OCI-LY3 (cell line): ENCODE measurements at regions not wholly inside any gene's neighbourhood (a gene's known extent, or its start where the extent isn't known, plus 50 kb on each side); places are given as distances from the start of the nearest gene placed in this dataset.

Source experiments
- H2AFZ ChIP-seq: fragments of 200-600, 300-600 bp; shearing (Covaris generic); 2 replicates; pipeline ENCODE4 v1.6.0; 2014; ENCODE audit warnings: antibody characterized with exemption, low read depth, low read length
- H3K27ac ChIP-seq: fragments of 200-600, 300-600 bp; sonication (generic); 2 replicates; pipeline ENCODE4 v1.5.1; 2014; ENCODE audit warnings: mild to moderate bottlenecking, low read length, moderate library complexity, mixed read lengths
- H3K27me3 ChIP-seq: fragments of 200-600, 300-600 bp; sonication (generic); 2 replicates; pipeline ENCODE4 v1.6.1; 2014; ENCODE audit warnings: low read depth, low read length, mixed read lengths
- H3K36me3 ChIP-seq: fragments of 200-600, 300-600 bp; sonication (generic); replicated peaks from 2 replicates; pipeline ENCODE3; 2014; ENCODE audit warnings: low read depth, low read length, mixed read lengths
- H3K4me1 ChIP-seq: fragments of 300-600, 200-600 bp; sonication (generic); 2 replicates; pipeline ENCODE4 v1.6.1; 2014; ENCODE audit warnings: low read length, mixed read lengths
- H3K4me2 ChIP-seq: fragments of 200-600, 300-600 bp; sonication (generic); 2 replicates; pipeline ENCODE4 v1.6.1; 2014; ENCODE audit warnings: low read length, mixed read lengths
- H3K4me3 ChIP-seq: fragments of 300-600, 200-600 bp; sonication (generic); 2 replicates; pipeline ENCODE4 v1.5.1; 2014; ENCODE audit warnings: antibody characterized with exemption, mild to moderate bottlenecking, low read length, moderate library complexity
- H3K79me2 ChIP-seq: fragments of 300-600, 200-600 bp; shearing (Covaris generic); 2 replicates; pipeline ENCODE4 v1.6.1; 2014; ENCODE audit warnings: mild to moderate bottlenecking, low read length, mixed read lengths
- H3K9ac ChIP-seq: fragments of 300-600, 200-600 bp; shearing (Covaris generic); 2 replicates; pipeline ENCODE4 v1.6.0; 2014; ENCODE audit warnings: mild to moderate bottlenecking, low read length, moderate library complexity
- H3K9me3 ChIP-seq: fragments of 200-600, 300-600 bp; shearing (Covaris generic); 2 replicates; pipeline ENCODE4 v1.6.1; 2014; ENCODE audit warnings: low read length, mixed read lengths; ENCODE audit not compliant: insufficient read depth
- H4K20me1 ChIP-seq: fragments of 200-600, 300-600 bp; sonication (generic); 2 replicates; pipeline ENCODE4 v1.6.1; 2016; ENCODE audit warnings: low read length, mixed read lengths; ENCODE audit not compliant: insufficient read depth
- CTCF ChIP-seq: fragments of 200-600, 300-600 bp; sonication (generic); IDR thresholded peaks from 2 replicates; pipeline ENCODE4 v1.5.1; 2014; ENCODE audit warnings: antibody characterized with exemption, low read length, low read depth
- EZH2phosphoT487 ChIP-seq: fragments of 200-600 bp; shearing (Covaris generic); IDR thresholded peaks from 2 replicates; pipeline ENCODE4 v1.6.1; 2018; ENCODE audit warnings: antibody characterized with exemption, mixed run types, low read depth

GRCh38 chr20:41818991-41819390, 200.8 kb upstream of the CHD6 start:
- H3K9me3 ChIP-seq = no peaks in the 10 kb centered on the region
- no peaks in the 10 kb centered on the region for H4K20me1 ChIP-seq
- H3K4me3 ChIP-seq = no peak overlapping the region
- TF ChIP-seq EZH2phosphoT487 = no peak
- no peak for TF ChIP-seq CTCF
- H3K79me2 ChIP-seq = no peaks in the 10 kb centered on the region
- H3K4me1 ChIP-seq = no peaks in the 10 kb centered on the region
- no peak overlapping the region for H3K9ac ChIP-seq
- H3K27me3 ChIP-seq = peaks cover 67% of the 10 kb centered on the region
- H3K4me2 ChIP-seq = no peak overlapping the region
- no peaks in the 10 kb centered on the region for H3K36me3 ChIP-seq
- no peak overlapping the region for H3K27ac ChIP-seq
- H2AFZ ChIP-seq = no peak overlapping the region

- H3K4me2 ChIP-seq = no peak overlapping the region
- no peaks in the 10 kb centered on the region for H3K36me3 ChIP-seq
- no peak overlapping the region for H3K27ac ChIP-seq
- peaks cover 62% of the 10 kb centered on the region for H3K27me3 ChIP-seq
- no peak overlapping the region for H3K4me3 ChIP-seq
- H2AFZ ChIP-seq = no peak overlapping the region
- H4K20me1 ChIP-seq = no peaks in the 10 kb centered on the region
- no peaks in the 10 kb centered on the region for H3K4me1 ChIP-seq
- no peaks in the 10 kb centered on the region for H3K79me2 ChIP-seq
- no peak overlapping the region for H3K9ac ChIP-seq
- no peak for TF ChIP-seq EZH2phosphoT487
- TF ChIP-seq CTCF = no peak
- no peaks in the 10 kb centered on the region for H3K9me3 ChIP-seq
These were observed 200.2 kb upstream of the CHD6 start for GRCh38 chr20:41818369-41818768.

GRCh38 chr20:41811456-41811855, 193.3 kb upstream of the CHD6 start:
- Histone ChIP-seq H4K20me1 (no peaks in the 10 kb centered on the region), H3K4me1 (no peaks in the 10 kb centered on the region), H3K9me3 (0 out of 2 replicates have a peak, but pooled peaks cover 4% of the 10 kb centered on the region), H3K27ac (no peak overlapping the region), H3K4me3 (no peak overlapping the region), H3K4me2 (no peak overlapping the region), H3K36me3 (no peaks in the 10 kb centered on the region), H3K79me2 (no peaks in the 10 kb centered on the region), H3K9ac (no peak overlapping the region), H3K27me3 (peaks cover 19% of the 10 kb centered on the region), H2AFZ (no peak overlapping the region)
- TF ChIP-seq EZH2phosphoT487 (no peak), CTCF (no peak)

GRCh38 chr20:41800040-41800439, 181.9 kb upstream of the CHD6 start:
- H3K4me2 ChIP-seq = no peak overlapping the region
- peaks cover 11% of the 10 kb centered on the region for H3K4me1 ChIP-seq
- H3K27ac ChIP-seq = no peak overlapping the region
- no peaks in the 10 kb centered on the region for H4K20me1 ChIP-seq
- H3K9me3 ChIP-seq = no peaks in the 10 kb centered on the region
- no peak for TF ChIP-seq EZH2phosphoT487
- TF ChIP-seq CTCF = no peak
- no peaks in the 10 kb centered on the region for H3K36me3 ChIP-seq
- no peak overlapping the region for H3K9ac ChIP-seq
- H3K4me3 ChIP-seq = no peak overlapping the region
- no peak overlapping the region for H2AFZ ChIP-seq
- H3K79me2 ChIP-seq = no peaks in the 10 kb centered on the region
- peaks cover 19% of the 10 kb centered on the region; the same call in 1 of the 2 replicates for H3K27me3 ChIP-seq
